Nephron progenitor cell (in vitro differentiated cells): ENCODE measurements at regions not wholly inside any gene's neighbourhood (a gene's known extent, or its start where the extent isn't known, plus 50 kb on each side); places are given as distances from the start of the nearest gene placed in this dataset.

ENCODE experiments used
- DNase-seq: peaks from one replicate; pipeline ENCODE4 v3.0.0; 2021
- H3K27ac Mint-ChIP-seq: 2 replicates; pipeline ENCODE4 v1.8.0; 2021; ENCODE audit warnings: mild to moderate bottlenecking, moderate library complexity, mixed read lengths
- H3K27me3 Mint-ChIP-seq: 2 replicates; pipeline ENCODE4 v1.8.0; 2021; ENCODE audit warnings: mild to moderate bottlenecking, low read depth, mixed read lengths; ENCODE audit not compliant: poor library complexity
- H3K36me3 Mint-ChIP-seq: 2 replicates; pipeline ENCODE4 v1.8.0; 2021; ENCODE audit warnings: low read depth, mixed read lengths
- H3K4me1 Mint-ChIP-seq: 2 replicates; pipeline ENCODE4 v1.8.0; 2021; ENCODE audit warnings: mixed read lengths
- H3K4me3 Mint-ChIP-seq: 2 replicates; pipeline ENCODE4 v1.8.0; 2021; ENCODE audit warnings: mild to moderate bottlenecking, moderate library complexity, mixed read lengths
- H3K9me3 Mint-ChIP-seq: 2 replicates; pipeline ENCODE4 v1.8.0; 2021; ENCODE audit warnings: mild to moderate bottlenecking, moderate library complexity, mixed read lengths
- CTCF ChIP-seq: fragments of 200-600 bp; sonication (generic); IDR thresholded peaks from 2 replicates; pipeline ENCODE4 v1.5.0; 2021; ENCODE audit warnings: antibody characterized with exemption

- H3K4me3 Mint-ChIP-seq: no peak overlapping the region
- no peak for TF ChIP-seq CTCF
- H3K27me3 Mint-ChIP-seq: peaks cover 8% of the 10 kb centered on the region
- peaks cover 5% of the 10 kb centered on the region for H3K36me3 Mint-ChIP-seq
- no peaks in the 10 kb centered on the region for H3K4me1 Mint-ChIP-seq
- H3K27ac Mint-ChIP-seq: no peak overlapping the region
- no peak for DNase-seq
- peaks cover 58% of the 10 kb centered on the region for H3K9me3 Mint-ChIP-seq
Observed at GRCh38 chr20:56153926-56154325, 94.6 kb upstream of the MC3R start.

DNA sequence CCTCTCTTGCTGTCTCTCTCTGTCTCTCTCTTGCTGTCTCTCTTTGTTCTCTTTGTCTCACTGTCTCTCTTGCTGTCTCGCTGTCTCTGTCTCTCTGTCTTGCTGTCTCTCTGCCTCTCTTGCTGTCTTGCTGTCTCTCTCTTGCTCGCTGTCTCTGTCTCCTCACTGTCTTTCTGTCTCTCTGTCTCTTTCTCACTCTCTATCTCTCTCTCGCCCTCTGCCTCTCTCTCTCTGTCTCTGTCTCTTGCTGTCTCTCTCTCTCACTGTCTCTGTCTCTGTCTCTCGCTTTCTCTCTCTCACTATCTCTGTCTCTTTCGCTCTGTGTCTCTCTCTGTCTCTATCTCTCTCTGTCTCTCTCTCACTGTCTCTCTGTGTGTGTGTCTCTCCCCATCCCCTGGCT lies 92.9 kb upstream of the MC3R start:
- H3K4me3 Mint-ChIP-seq: no peak overlapping the region
- H3K9me3 Mint-ChIP-seq: peaks cover 75% of the 10 kb centered on the region
- H3K36me3 Mint-ChIP-seq: peaks cover 5% of the 10 kb centered on the region
- no peak overlapping the region for H3K27ac Mint-ChIP-seq
- H3K27me3 Mint-ChIP-seq: peaks cover 8% of the 10 kb centered on the region
- no peak for DNase-seq
- no peaks in the 10 kb centered on the region for H3K4me1 Mint-ChIP-seq
- TF ChIP-seq CTCF: no peak

- TF ChIP-seq CTCF: no peak
Observed at GRCh38 chr20:56157530-56158203, 90.9 kb upstream of the MC3R start.

GRCh38 chr20:56158489-56158888 lies 90.0 kb upstream of the MC3R start:
- H3K4me3 Mint-ChIP-seq: no peak overlapping the region
- no peak for TF ChIP-seq CTCF
- H3K27ac Mint-ChIP-seq: no peak overlapping the region
- H3K4me1 Mint-ChIP-seq: no peaks in the 10 kb centered on the region
- DNase-seq: no peak
- peaks cover 89% of the 10 kb centered on the region for H3K9me3 Mint-ChIP-seq
- peaks cover 7% of the 10 kb centered on the region for H3K27me3 Mint-ChIP-seq
- H3K36me3 Mint-ChIP-seq: peaks cover 5% of the 10 kb centered on the region

More at GRCh38 chr20:56157530-56158203, 90.9 kb upstream of the MC3R start:
- Mint-ChIP-seq H3K4me1 (no peaks in the 10 kb centered on the region), H3K27ac (no peak overlapping the region), H3K36me3 (peaks cover 5% of the 10 kb centered on the region), H3K27me3 (peaks cover 10% of the 10 kb centered on the region), H3K9me3 (peaks cover 87% of the 10 kb centered on the region), H3K4me3 (no peak overlapping the region)
- no peak for DNase-seq

GRCh38 chr20:56160956-56161355 lies 87.6 kb upstream of the MC3R start:
- Mint-ChIP-seq H3K27me3 (peaks cover 3% of the 10 kb centered on the region), H3K36me3 (peaks cover 5% of the 10 kb centered on the region), H3K27ac (no peak overlapping the region), H3K4me3 (no peak overlapping the region), H3K9me3 (peaks cover 90% of the 10 kb centered on the region), H3K4me1 (no peaks in the 10 kb centered on the region)
- no peak for DNase-seq
- TF ChIP-seq CTCF: no peak

GRCh38 chr20:56163806-56164205 lies 84.7 kb upstream of the MC3R start:
- Mint-ChIP-seq H3K27ac (no peak overlapping the region), H3K9me3 (peaks cover 86% of the 10 kb centered on the region), H3K27me3 (peaks cover 3% of the 10 kb centered on the region), H3K4me1 (no peaks in the 10 kb centered on the region), H3K36me3 (no peaks in the 10 kb centered on the region), H3K4me3 (no peak overlapping the region)
- DNase-seq: no peak
- no peak for TF ChIP-seq CTCF
